ENCODE measurements at regions not wholly inside any gene's neighbourhood (a gene's known extent, or its start where the extent isn't known, plus 50 kb on each side); places are given as distances from the start of the nearest gene placed in this dataset.

DNA sequence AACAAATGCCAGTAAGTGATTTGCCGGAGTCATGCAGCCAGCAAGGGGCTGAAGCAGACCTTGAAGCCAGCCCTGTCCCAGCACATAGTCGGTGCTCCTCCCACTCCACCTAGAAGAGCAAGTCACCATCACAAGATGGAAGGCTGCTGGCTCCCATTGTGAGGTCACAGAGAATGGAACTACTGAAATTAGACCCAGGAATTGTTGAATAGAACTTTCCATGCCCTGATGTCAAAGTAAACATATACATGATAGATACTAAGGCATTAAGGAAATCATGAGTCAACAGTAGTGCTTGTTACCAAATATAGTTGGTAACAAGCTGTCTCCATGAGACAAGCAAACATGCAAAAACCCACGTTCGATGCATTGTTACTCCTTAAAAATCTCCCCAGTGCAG lies 177.1 kb upstream of the MID1 start:
- Histone ChIP-seq H3K9ac (ENCODE audit: low read length) (no peak overlapping the region), H2BK120ac (ENCODE audit: insufficient read depth, low read length, poor library complexity) (no peak overlapping the region), H2AK5ac (ENCODE audit: low read length) (no peak overlapping the region), H3K27ac (ENCODE audit: low read depth, low read length) (no peak overlapping the region), H3K79me1 (ENCODE audit: low read length) (no peaks in the 10 kb centered on the region), H3K14ac (ENCODE audit: low read length) (no peak overlapping the region), H3K27me3 (ENCODE audit: insufficient read depth, low read length) (no peaks in the 10 kb centered on the region), H3K79me2 (ENCODE audit: control insufficient read depth, insufficient read depth, low read length, poor library complexity) (no peaks in the 10 kb centered on the region), H2BK12ac (ENCODE audit: low read length) (no peak overlapping the region), H3K4me3 (ENCODE audit: low read depth, low read length) (no peak overlapping the region), H3K36me3 (ENCODE audit: control insufficient read depth in 1 of 2, insufficient read depth in 2 of 2, low read length in 2 of 2) (peaks cover 0 to 2% of the 10 kb centered on the region in 2 experiments), H3K4ac (ENCODE audit: low read depth, low read length) (no peak overlapping the region), H2BK5ac (ENCODE audit: low read depth, low read length, poor library complexity) (no peak overlapping the region), H4K12ac (ENCODE audit: low read depth, low read length) (no peak overlapping the region), H3K4me2 (ENCODE audit: low read length) (no peak overlapping the region), H3K9me3 (ENCODE audit: insufficient read depth, low read depth, low read length) (no peaks in the 10 kb centered on the region), H2AFZ (ENCODE audit: insufficient read depth, low read length, poor library complexity) (no peak overlapping the region), H3K4me1 (ENCODE audit: control insufficient read depth in 1 of 2, insufficient read depth in 2 of 2, low read length in 2 of 2) (no peaks in the 10 kb centered on the region), H3K23ac (ENCODE audit: low read length) (no peak overlapping the region), H4K8ac (ENCODE audit: low read depth, low read length) (no peak overlapping the region), H4K91ac (ENCODE audit: low read depth, low read length) (no peak overlapping the region), H3K18ac (ENCODE audit: low read length) (no peak overlapping the region)
- WGBS (ENCODE audit: extremely low coverage, insufficient coverage, insufficient read length): no CpG with 5 or more reads among the region's 4 CpGs
- no peak for DNase-seq

- H3K27ac ChIP-seq (ENCODE audit: low read depth, low read length): no peak overlapping the region
- no peak overlapping the region for H4K8ac ChIP-seq (ENCODE audit: low read depth, low read length)
These were observed 177.7 kb upstream of the MID1 start for GRCh38 chrX:10798041-10798440.

DNA sequence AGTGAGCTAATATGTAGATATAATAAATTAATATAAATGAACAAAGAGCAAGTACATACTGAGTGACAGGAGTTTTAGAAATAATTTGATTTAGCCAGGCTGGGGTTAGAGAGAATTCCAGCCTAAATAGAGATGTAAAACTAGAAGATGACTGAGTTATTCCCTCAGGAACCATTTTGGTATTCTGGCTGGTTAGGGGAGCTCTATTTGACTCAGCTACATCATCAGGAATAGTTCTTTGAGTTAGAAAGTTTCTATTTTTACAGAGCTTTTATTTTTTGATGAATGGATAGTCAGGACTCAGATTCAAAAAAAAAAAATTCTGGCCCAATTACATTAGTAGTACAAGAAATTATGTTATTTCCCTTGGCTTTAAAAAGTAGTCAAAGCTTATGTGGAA lies 180.4 kb upstream of the MID1 start:
- no peaks in the 10 kb centered on the region for H3K27me3 ChIP-seq (ENCODE audit: insufficient read depth, low read length)
- no peak overlapping the region for H3K4ac ChIP-seq (ENCODE audit: low read depth, low read length)
- H3K23ac ChIP-seq (ENCODE audit: low read length): no peak overlapping the region
- no peak overlapping the region for H4K12ac ChIP-seq (ENCODE audit: low read depth, low read length)
- no peak overlapping the region for H4K8ac ChIP-seq (ENCODE audit: low read depth, low read length)
- no peak overlapping the region for H3K14ac ChIP-seq (ENCODE audit: low read length)
- H3K36me3 ChIP-seq (ENCODE audit: control insufficient read depth in 1 of 2, insufficient read depth in 2 of 2, low read length in 2 of 2): peaks cover 0 to 2% of the 10 kb centered on the region in 2 experiments
- H3K79me1 ChIP-seq (ENCODE audit: low read length): no peaks in the 10 kb centered on the region
- H3K9me3 ChIP-seq (ENCODE audit: insufficient read depth, low read depth, low read length): no peaks in the 10 kb centered on the region
- H3K18ac ChIP-seq (ENCODE audit: low read length): no peak overlapping the region
- H2BK12ac ChIP-seq (ENCODE audit: low read length): no peak overlapping the region
- no peak overlapping the region for H3K4me3 ChIP-seq (ENCODE audit: low read depth, low read length)
- no peak overlapping the region for H3K4me2 ChIP-seq (ENCODE audit: low read length)
- no peaks in the 10 kb centered on the region for H3K4me1 ChIP-seq (ENCODE audit: control insufficient read depth in 1 of 2, insufficient read depth in 2 of 2, low read length in 2 of 2)
- no peak overlapping the region for H4K91ac ChIP-seq (ENCODE audit: low read depth, low read length)
- H3K79me2 ChIP-seq (ENCODE audit: control insufficient read depth, insufficient read depth, low read length, poor library complexity): no peaks in the 10 kb centered on the region
- no peak overlapping the region for H2AFZ ChIP-seq (ENCODE audit: insufficient read depth, low read length, poor library complexity)
- H2BK5ac ChIP-seq (ENCODE audit: low read depth, low read length, poor library complexity): no peak overlapping the region
- H2AK5ac ChIP-seq (ENCODE audit: low read length): no peak overlapping the region
- DNase-seq: no peak
- no peak overlapping the region for H2BK120ac ChIP-seq (ENCODE audit: insufficient read depth, low read length, poor library complexity)
- no peak overlapping the region for H3K9ac ChIP-seq (ENCODE audit: low read length)
- H3K27ac ChIP-seq (ENCODE audit: low read depth, low read length): no peak overlapping the region

More at GRCh38 chrX:10798041-10798440, 177.7 kb upstream of the MID1 start:
- no peak for DNase-seq
- no peak overlapping the region for H2BK5ac ChIP-seq (ENCODE audit: low read depth, low read length, poor library complexity)
- H3K79me1 ChIP-seq (ENCODE audit: low read length): no peaks in the 10 kb centered on the region
- no CpG with 5 or more reads among the region's 3 CpGs for WGBS (ENCODE audit: extremely low coverage, insufficient coverage, insufficient read length)
- no peak overlapping the region for H3K4me2 ChIP-seq (ENCODE audit: low read length)
- H3K23ac ChIP-seq (ENCODE audit: low read length): no peak overlapping the region
- H3K4me1 ChIP-seq (ENCODE audit: control insufficient read depth in 1 of 2, insufficient read depth in 2 of 2, low read length in 2 of 2): no peaks in the 10 kb centered on the region
- H3K9me3 ChIP-seq (ENCODE audit: insufficient read depth, low read depth, low read length): no peaks in the 10 kb centered on the region
- no peak overlapping the region for H3K4ac ChIP-seq (ENCODE audit: low read depth, low read length)
- no peak overlapping the region for H4K91ac ChIP-seq (ENCODE audit: low read depth, low read length)
- no peak overlapping the region for H3K9ac ChIP-seq (ENCODE audit: low read length)
- H3K79me2 ChIP-seq (ENCODE audit: control insufficient read depth, insufficient read depth, low read length, poor library complexity): no peaks in the 10 kb centered on the region
- H3K36me3 ChIP-seq (ENCODE audit: control insufficient read depth in 1 of 2, insufficient read depth in 2 of 2, low read length in 2 of 2): peaks cover 0 to 2% of the 10 kb centered on the region in 2 experiments
- H2BK12ac ChIP-seq (ENCODE audit: low read length): no peak overlapping the region
- H3K27me3 ChIP-seq (ENCODE audit: insufficient read depth, low read length): no peaks in the 10 kb centered on the region
- no peak overlapping the region for H4K12ac ChIP-seq (ENCODE audit: low read depth, low read length)
- H3K4me3 ChIP-seq (ENCODE audit: low read depth, low read length): no peak overlapping the region
- H3K14ac ChIP-seq (ENCODE audit: low read length): no peak overlapping the region
- no peak overlapping the region for H2BK120ac ChIP-seq (ENCODE audit: insufficient read depth, low read length, poor library complexity)
- no peak overlapping the region for H2AK5ac ChIP-seq (ENCODE audit: low read length)
- no peak overlapping the region for H3K18ac ChIP-seq (ENCODE audit: low read length)
- no peak overlapping the region for H2AFZ ChIP-seq (ENCODE audit: insufficient read depth, low read length, poor library complexity)

DNA sequence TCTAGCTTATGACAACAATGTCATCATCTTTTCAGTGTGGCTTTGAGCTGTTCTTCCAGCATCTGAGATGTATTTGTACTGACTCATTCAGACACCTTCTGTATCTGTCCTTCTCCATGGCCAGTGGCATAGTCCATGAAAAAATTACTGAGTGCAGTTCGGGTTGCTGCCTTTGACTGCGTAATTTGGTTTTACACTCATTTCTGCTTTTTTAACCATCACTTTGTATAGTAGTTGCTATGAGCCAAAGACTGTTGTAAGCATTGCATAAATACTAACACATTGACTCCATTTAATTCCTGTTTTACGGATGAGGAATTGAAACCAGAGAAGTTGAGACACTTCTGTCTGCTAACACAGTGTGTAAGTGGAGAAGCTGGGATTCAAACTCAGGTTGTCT lies 190.7 kb upstream of the MID1 start:
- no peak overlapping the region for H3K9ac ChIP-seq (ENCODE audit: low read length)
- no CpG with 5 or more reads among the region's 3 CpGs for WGBS (ENCODE audit: extremely low coverage, insufficient coverage, insufficient read length)
- no peak overlapping the region for H3K27ac ChIP-seq (ENCODE audit: low read depth, low read length)
- no peak overlapping the region for H3K14ac ChIP-seq (ENCODE audit: low read length)
- no peak overlapping the region for H3K4me3 ChIP-seq (ENCODE audit: low read depth, low read length)
- H3K9me3 ChIP-seq (ENCODE audit: insufficient read depth, low read depth, low read length): no peaks in the 10 kb centered on the region
- H3K79me1 ChIP-seq (ENCODE audit: low read length): no peaks in the 10 kb centered on the region
- H2AK5ac ChIP-seq (ENCODE audit: low read length): no peak overlapping the region
- no peak overlapping the region for H3K4ac ChIP-seq (ENCODE audit: low read depth, low read length)
- H4K8ac ChIP-seq (ENCODE audit: low read depth, low read length): no peak overlapping the region
- no peak overlapping the region for H2BK120ac ChIP-seq (ENCODE audit: insufficient read depth, low read length, poor library complexity)
- H3K4me1 ChIP-seq (ENCODE audit: control insufficient read depth in 1 of 2, insufficient read depth in 2 of 2, low read length in 2 of 2): no peaks in the 10 kb centered on the region
- H2AFZ ChIP-seq (ENCODE audit: insufficient read depth, low read length, poor library complexity): no peak overlapping the region
- DNase-seq: no peak
- H2BK5ac ChIP-seq (ENCODE audit: low read depth, low read length, poor library complexity): no peak overlapping the region
- no peak overlapping the region for H4K12ac ChIP-seq (ENCODE audit: low read depth, low read length)
- peaks cover 1 to 4% of the 10 kb centered on the region in 2 experiments for H3K36me3 ChIP-seq (ENCODE audit: control insufficient read depth in 1 of 2, insufficient read depth in 2 of 2, low read length in 2 of 2)
- no peak overlapping the region for H3K4me2 ChIP-seq (ENCODE audit: low read length)
- H3K79me2 ChIP-seq (ENCODE audit: control insufficient read depth, insufficient read depth, low read length, poor library complexity): no peaks in the 10 kb centered on the region
- no peak overlapping the region for H2BK12ac ChIP-seq (ENCODE audit: low read length)
- H3K23ac ChIP-seq (ENCODE audit: low read length): no peak overlapping the region
- H4K91ac ChIP-seq (ENCODE audit: low read depth, low read length): no peak overlapping the region
- H3K27me3 ChIP-seq (ENCODE audit: insufficient read depth, low read length): no peaks in the 10 kb centered on the region
- no peak overlapping the region for H3K18ac ChIP-seq (ENCODE audit: low read length)

Measured in trophoblast cell (in vitro differentiated cells and primary cell).